NCI-H2171 treated with DMSO at 0.1 percent for 48 hours (cell line): ENCODE measurements at regions not wholly inside any gene's neighbourhood (a gene's known extent, or its start where the extent isn't known, plus 50 kb on each side); places are given as distances from the start of the nearest gene placed in this dataset.

Source experiments
- DNase-seq: peaks from one replicate; lab custom pipeline; 2025; lab: John Stamatoyannopoulos, UW

DNA sequence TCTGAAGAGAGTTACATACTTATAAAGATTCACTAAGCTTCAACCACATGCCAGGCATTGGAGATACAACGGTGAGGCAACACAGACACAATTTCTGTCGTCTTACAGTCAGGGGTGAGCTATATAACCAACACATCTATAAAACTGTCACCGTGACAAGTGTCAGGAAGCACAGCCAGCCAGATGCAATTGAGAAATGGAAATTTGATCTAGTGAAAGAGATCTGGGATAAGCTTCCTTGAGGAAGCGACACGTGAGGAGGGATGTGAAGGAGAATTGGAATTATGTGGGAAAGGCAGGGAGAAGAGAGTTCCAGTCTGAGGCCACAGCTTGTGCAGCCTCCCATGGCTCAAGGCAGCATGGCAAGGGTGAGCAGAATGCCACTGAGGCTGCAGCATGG, 50.9 kb upstream of the ZNF354B start:
- peak; percentile 30 for DNase-seq

- no peak for DNase-seq
Observed at GRCh38 chr5:178801021-178801420, 58.7 kb upstream of the ZNF354B start.

- no peak for DNase-seq
Observed at GRCh38 chr5:178797546-178798440, 62.0 kb upstream of the ZNF354B start.

DNA sequence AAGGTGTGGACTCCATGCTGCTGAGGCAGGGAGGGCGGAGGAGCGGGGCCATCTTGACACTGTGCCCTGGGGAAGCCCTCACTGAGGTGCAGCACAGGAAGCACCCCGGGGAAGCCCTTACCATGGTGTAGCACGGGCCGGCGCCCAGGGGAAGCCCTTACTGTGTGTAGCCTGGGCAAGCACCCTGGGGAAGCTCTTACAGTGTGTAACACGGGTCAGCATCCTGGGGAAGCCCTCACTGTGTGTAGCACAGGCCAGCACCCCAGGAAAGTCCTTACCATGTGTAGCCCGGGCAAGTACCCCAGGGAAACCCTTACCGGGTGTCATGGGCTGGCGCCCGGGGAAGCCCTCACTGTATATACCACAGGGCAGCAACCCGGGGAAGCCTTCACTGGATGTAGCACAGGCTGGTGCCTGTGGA, 62.6 kb upstream of the ZNF354B start:
- no peak for DNase-seq

DNA sequence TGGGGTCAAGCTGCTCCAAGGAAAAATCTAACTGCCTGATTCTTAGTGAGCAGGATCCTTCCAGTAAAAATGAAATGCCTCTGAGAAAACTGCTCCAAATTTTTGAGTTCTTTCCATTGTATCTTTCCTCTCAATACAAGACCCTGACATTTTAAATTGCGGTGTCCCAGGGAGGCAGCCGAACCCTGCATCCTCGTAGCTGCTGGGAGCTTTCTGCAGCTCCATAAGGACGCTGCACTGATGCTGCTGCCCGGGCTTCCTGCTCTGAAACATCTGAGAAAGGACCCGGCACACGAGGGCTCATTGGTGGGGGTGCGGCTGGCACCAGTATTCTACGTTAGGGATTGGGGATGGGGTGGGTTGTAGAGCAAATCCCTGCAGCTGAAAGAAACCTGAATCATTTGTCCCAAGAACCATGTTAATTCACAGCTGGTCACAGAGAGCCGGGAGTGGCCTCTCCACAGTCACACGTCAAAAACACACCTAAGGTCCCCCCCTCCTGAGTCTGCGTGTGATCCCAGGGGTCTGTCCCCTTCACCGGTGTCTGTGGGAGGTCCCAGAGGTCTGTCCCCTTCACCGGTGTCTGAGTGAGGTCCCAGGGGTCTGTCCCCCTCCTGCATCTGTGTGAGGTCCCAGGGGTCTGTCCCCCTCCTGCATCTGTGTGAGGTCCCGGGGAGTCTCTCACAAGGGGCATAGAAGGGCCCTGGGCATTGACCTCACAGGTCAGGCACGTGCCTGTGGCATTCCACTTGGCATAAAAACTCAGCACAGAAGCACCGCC, 63.4 kb upstream of the ZNF354B start:
- DNase-seq, result no peak

GRCh38 chr5:178794433-178794832, 64.0 kb upstream of the ZNF354A start:
- DNase-seq, result no peak

- no peak for DNase-seq
Observed at GRCh38 chr5:178793696-178794095, 63.2 kb upstream of the ZNF354A start.

DNA sequence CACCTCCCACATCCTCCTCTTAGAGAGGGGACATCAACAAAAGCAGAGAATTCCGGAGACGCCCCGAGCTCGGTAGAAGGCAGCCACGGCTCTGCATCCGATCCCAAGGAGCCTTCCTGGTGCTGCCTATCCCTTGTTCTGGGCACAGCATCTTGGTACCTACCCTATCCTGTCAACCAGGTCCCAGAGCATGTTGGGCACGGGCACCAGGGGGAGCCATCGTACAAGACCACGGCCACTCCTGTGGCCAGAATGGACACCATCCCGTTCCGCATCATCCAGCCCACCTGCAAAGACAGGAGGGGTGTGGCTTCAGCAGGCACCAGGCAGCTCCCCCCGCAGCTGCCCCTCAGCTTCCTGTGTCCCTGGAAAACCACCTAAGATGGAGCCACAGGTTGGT, 62.7 kb upstream of the ZNF354A start:
- DNase-seq, result no peak

- DNase-seq, result no peak
Observed at GRCh38 chr5:178791976-178792375, 61.5 kb upstream of the ZNF354A start.

DNA sequence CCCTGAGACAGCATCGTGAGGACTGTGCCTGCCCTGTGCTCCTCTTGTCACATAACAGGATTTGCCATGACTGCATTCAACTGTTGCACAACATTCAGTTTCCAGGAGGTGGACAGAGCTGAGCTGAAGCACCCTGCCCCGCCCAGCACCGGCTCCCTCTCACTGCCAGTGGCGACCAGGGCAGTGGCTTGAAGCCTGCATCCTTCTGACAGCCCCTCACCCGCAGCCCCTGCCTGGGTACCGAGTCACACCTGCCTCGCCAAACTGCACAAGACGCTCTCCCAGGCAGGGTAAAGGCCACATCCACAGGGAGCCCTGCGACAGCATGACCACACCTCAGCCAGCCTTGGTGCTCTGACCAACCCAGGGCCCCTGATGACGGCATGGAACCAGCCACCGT, 59.9 kb upstream of the ZNF354A start:
- DNase-seq, result no peak

- no peak for DNase-seq
Observed at GRCh38 chr5:178788381-178789085, 58.1 kb upstream of the ZNF354A start.

DNA sequence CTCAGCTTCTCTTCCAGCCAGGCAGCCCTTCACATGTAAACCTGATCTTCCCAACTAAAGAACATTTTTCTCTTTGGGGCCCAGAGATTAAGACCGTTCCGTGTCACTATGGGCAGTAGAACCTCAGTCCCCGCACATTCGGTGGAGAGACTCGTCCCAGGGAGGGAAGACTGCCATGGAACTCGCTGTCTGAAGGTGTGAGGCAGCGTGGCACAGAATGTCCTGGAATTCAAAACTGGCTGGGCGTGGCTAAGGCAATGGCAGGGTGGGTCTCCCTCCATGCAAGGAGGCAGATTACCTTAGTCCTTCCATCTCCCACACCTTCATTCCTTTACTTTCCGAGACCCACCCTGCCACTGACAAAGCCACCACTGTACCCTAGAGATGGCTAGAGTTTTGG, 57.4 kb upstream of the ZNF354A start:
- DNase-seq, result no peak

GRCh38 chr5:178786859-178787499, 56.5 kb upstream of the ZNF354A start:
- DNase-seq, result no peak

DNA sequence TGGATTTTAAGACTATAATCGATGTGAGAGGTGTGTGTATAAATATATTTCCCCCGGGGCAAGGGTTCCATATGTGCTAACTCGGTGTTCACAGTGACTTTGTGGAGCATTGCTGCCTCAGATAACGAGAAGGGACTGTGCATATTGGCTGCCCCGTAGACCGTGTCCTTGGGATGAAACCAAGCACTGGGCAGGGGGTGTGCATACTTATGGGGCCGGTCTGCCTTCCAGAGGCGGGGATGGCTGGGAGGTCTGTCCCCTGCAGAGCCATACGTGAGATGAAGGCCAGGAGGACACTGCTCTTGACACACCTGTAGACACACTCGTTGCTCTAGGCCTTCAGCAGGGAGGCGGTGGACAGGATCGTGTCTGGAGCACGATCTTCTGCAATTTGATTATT, 56.0 kb upstream of the ZNF354A start:
- no peak for DNase-seq

DNA sequence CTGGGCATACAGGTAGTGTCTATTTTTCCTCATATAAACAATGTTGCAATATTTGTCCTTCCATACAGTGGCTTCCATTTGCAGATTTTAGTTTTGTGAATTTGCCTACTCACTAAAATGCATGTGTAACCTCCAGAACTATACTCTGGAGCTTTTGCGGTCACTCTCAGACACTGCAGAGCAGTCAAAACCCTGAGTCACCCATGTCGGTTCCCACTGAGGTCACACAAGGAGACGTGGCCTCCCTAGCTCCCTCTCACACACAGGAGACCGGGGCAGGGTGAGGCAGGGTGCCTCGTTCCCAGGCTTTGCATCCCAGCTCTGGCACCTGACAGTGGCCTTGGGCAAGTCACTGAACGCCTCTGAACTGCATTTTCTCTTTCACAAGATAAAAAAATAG, 55.5 kb upstream of the ZNF354A start:
- no peak for DNase-seq

- DNase-seq, result no peak
Observed at GRCh38 chr5:178784391-178784790, 53.9 kb upstream of the ZNF354A start.

- DNase-seq, result no peak
Observed at GRCh38 chr5:178781936-178782335, 51.5 kb upstream of the ZNF354A start.

DNA sequence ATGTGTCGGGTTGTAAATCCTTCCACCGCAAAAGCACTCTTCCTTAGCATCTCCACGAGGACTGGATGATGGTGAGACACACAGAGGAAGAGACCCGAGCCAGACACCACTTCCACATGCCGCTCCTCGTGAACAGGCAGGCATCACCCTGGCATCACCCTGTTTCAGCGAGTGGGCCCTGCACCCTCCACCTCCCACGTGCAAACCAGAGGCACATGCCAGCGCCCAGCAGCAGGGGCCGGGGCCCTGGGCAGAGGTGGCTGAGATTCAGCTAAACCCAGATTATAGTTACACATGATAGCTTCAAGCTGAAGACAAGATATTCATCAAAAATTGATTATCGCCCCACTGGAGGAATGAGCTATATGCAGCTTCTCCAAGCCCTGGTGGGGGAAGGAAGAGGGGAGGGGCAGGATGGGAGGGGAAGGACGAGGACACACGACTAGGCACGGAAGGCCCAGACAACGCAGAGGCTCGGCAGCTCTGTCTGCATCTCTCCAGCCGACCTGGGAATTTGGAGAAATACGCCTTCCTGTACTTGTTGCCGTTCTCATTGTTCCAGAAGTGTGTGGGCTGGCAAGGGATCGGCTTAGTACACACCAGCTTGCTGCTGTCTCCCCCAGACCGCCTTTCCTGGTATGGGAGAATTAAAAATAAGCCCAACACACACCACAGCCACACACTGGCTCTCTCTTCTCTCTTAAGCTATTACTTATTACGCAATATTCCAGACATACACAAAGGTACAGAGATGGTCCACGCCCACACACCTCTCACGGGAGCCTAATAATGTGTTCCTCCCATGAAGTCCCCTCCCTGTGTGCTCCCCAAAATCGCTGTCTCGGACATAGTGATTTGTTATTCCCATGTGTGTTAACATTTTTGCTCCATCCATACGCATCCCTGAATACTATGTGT, 50.4 kb upstream of the ZNF354A start:
- DNase-seq, result no peak
